Embryonic facial prominence (tissue), 1 donor: ENCODE measurements at regions not wholly inside any gene's neighbourhood (a gene's known extent, or its start where the extent isn't known, plus 50 kb on each side); places are given as distances from the start of the nearest gene placed in this dataset.

Experiments
- DNase-seq: peaks from one replicate; pipeline ENCODE4 v3.0.0-alpha.2; 2016; ENCODE audit errors: extremely low spot score

DNA sequence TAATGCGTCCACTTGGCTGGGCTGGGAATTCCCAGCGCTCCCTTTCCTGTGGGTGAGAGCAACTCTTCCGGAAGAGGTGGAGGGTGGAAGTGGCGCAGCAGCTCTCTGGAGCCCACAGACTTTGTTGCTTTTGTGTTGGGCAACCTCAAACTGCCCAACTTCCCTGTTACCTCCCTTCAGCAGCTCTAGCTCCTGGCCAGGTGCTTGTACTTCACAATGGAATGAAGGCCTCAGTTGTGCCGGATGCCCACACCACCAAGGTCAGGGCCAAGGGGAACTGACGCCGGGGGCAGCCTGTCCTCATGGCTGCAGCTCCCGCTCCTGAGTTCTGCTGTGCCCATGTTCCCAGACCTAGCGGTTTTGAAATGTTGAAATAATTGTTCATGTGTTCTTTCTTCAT is 322.9 kb downstream of the GALR1 start:
- no peak for DNase-seq

DNA sequence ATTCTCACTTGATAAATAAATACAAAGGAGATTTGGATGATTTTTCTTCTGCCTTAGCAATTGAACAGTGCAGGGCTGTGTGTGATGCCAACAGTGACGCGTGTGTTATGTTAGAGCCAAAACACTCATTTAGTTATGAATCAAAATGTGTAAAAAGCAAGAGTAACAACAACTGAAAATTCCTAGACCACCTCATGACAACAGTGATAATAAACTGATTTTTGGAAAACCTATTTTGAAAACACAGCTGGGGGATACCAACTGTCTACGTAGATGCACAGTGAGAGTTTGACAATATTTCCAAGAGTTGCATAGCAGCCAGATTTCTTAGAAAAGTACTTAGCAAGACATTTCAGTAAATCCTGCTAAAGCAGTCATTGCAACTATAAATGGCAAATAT is 323.9 kb downstream of the GALR1 start:
- DNase-seq = no peak

DNA sequence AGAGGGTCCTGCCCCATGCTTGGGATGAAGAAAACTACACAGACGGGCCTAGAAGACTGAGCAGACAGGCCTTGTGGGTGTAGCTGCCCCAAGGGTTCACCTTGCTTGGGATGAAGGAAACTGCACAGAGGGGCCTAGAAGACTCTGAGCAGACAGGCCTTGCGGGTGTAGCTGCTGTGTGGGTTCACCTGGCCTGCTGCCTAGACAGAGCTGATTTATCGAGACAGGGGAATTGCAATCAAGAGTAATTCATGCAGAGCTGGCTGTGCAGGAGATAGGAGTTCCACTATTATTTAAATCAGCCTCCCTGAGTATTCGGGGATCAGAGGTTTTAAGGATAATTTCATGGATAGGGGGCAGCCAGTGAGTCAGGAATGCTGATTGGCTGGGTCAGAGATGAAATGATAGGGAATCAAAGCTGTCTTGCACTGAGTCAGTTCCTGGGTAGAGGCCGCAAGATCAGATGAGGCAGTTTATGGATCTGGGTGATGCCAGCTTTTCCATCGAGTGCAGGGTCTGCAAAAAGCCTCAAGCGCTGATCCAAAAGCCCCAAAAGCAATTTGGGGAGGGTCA is 341.4 kb downstream of the GALR1 start:
- no peak for DNase-seq

DNA sequence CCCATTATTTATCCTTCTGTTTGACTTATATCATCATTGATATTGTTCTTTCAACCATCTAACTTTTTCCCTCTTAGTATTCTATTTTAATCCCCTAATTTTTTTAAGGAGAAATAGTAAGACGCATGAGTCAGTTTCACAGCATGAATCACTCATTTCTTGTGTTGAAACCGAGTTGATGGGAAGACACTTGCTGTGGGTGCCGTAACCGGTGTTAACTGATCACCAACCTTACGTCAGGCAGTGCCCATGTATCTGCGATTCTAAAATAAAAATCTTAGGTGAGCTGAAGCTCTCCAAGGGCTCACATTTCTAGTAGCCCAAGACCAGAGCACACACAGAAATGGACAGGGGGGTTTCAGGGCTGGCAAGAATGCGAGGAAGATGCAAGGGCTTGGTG is 348.1 kb downstream of the GALR1 start:
- no peak for DNase-seq

DNA sequence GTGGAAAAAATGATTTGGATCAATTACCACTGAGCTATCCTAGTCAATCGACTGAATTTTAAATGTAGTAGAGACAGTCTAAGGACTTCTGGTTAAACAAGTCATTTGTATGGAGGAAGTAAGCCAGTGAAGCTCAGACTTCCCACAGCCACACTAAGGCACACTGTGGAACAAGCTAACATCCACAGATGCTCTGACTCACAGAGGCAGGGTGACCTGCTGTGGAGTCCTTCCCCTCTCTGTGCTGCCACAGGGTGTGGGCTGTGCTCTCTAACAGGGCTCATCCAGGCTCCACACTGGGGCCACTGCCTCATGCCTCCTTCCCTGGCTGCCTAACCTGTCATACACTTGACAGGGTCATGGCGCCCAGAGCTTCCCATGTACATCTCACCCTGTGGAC is 351.0 kb downstream of the GALR1 start:
- DNase-seq = no peak

DNA sequence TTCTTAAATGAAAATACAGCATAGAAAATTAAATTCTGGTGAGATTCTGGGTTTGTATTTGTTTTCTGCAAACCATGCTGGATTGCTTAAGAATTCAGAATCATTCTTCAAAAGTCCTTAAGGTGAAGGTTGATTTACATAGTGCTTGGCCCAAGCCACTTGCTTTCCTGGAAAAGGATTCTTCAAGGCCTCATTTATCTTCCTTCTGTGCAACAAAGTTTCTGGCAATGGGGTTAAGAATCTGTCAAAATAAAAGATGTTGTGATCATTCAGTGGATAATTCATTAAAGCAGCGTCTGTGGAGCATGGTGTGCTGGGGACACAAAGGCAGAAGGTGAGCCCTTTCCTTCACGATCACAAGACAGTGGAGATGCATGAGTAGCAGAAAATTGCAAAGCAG is 351.9 kb downstream of the GALR1 start:
- DNase-seq = no peak

DNA sequence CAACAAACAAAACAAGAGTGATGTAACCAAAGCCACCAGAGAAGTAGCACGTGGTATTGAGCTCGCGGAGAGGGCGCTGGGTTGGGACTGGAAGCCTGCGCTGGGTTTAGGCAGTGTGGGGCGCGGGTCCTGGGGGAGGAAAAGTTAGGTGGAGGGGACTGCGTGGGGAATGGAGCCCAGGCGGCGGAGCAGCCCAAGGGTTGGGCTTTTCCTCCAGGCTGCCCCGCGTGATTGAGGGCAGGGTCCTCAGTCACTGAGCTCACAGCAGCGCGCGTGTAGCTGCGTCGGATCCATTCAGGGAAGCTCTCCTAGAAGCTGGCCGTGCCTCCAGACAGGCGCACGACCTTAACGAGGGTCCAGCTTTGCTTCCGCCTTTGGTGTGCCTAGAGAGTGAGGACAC is 357.4 kb downstream of the GALR1 start:
- no peak for DNase-seq

DNA sequence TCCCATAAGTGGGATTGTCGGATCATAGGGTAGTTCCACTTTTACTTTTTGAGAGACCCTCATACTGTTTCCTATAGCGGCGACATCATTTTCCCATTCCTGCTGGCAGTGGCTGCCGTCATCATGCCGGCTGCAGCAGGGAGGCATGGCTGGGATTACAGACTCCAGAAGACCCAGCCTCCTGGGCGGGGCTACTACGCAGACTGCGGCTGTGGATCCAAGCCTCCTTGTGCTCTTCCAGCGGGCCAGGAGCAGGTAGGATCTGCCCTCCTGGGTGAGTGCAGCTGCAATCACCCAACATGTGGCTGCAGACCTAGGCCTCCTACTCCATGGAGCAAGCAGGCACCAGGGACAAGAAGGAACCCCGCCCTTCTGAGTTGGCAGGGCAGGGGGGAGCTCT is 359.2 kb downstream of the GALR1 start:
- no peak for DNase-seq

DNA sequence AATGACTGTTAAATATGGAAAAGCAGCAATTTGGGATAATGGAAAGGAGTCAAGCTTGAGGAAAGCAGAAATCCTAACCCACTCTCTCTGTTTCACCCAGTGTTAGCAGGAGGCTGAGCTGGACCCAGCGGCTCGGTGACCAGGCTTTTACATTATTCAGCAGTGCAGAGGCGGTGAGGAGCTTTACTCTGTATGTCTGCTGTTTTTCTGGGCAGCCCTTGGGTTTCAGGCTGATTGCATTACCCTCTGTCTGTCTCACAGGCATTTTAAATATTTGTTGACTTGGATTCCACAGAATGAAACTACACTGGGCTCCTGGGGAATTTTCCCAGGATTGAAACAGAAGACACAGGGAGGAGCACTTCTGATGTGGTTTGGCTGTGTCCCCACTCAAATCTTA is 368.0 kb downstream of the GALR1 start:
- no peak for DNase-seq

DNA sequence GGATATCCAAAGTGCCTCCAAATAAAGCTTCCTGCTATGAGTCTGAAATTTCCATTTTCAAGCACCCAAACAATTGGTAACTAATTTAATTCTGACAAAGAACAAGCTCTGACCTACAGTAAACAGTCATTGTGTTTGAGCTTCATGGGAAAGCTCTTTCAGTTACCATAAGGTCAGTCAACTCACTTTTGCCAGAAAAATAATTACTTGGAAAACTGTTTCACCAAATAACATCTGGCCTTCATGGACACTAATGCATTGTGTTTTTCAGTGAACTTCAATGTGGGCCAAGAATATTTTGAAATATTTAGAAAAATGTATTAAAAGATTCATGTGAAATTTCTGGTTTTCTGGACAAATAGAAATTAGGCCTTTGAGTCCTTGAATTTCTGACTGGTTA is 369.9 kb downstream of the GALR1 start:
- no peak for DNase-seq

DNA sequence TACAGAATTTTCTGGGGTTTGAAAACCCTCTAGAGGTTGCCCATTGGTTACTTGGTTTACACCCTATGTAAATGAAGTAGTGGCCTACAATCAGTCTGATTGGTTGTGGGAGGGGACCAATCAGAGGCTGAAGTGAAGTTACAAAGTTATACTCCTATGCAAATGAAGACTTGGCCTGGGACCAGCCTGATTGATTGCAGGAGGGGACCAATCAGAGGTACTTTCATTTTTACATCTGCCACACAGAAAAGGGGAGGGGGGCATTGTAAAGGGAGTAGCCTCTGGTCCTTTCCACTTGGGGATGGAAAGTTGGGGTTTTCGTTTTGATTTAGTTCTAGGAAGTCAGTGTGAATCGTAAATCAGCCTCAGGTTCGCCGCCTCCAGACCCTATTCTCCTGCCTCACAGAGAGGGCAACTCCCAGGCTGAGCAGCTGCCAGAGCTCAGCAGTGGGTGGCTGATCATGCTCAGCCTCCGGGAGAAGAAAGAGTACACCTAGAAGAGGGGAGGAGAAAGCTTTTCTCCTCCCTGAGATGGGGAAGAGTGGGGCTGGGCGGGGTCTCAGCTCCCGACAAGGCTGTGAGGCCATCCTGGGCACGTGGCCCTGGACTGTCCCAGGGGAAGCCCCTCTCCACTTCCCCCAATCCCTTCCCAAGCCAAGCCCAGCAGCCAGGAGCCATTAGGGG is 372.5 kb downstream of the GALR1 start:
- no peak for DNase-seq

DNA sequence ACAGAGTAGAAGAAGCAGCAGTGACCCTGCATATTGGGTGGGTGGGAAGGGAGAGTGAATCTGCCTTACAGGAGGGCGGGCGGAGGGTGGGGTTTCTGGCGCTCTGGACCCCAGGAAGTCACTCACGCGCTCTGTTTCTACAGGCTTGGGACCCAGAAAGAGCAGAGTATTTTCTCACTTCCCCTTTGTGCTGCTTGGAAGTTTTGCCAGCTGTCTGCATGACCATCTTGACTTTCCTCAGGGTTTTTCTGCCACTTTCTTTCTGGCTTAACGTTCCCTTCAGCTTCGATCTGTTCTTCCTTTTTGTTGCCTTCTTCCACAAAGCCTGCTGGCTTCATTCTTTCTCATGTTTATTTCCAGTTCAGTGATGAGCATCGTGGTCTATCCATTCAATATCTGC is 383.1 kb downstream of the GALR1 start:
- no peak for DNase-seq

DNA sequence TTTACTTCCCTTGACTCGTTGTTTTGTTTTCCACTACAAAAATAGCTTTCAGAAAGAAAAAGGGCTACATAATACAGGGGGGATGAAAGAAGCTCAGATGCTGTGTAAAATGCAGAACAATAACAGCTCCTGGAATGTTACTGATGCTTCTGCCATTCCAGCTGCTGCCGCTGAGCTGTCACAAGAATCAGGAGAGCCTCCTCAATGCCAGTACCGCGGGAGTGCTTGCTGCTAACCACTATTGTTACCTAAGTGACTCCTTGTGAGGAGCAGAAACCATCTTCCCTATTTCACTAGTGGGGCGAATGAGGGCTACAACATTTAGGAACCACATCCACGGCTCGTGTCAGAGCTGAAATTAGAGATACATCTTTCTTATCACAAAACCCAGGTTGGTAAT is 384.8 kb downstream of the GALR1 start:
- no peak for DNase-seq

DNA sequence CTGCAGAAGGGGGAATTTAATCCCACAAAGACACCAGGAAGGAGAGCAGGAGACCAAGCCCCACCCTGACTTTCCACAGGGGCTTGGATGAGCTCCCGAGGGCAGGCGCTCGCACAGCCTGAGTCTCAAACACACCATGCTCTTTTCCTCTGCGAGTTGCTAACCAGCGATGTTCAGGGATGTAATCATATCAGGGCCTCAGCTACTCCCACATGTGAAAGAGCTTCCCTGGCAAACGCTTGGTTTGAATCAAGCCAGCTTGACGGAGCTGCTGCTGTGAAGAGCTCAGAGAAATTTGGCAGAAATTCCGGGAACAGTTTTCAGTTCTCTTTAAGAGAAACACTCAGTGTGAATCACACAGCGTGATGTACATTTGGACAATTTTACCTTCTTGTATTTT is 385.8 kb downstream of the GALR1 start:
- no peak for DNase-seq

DNA sequence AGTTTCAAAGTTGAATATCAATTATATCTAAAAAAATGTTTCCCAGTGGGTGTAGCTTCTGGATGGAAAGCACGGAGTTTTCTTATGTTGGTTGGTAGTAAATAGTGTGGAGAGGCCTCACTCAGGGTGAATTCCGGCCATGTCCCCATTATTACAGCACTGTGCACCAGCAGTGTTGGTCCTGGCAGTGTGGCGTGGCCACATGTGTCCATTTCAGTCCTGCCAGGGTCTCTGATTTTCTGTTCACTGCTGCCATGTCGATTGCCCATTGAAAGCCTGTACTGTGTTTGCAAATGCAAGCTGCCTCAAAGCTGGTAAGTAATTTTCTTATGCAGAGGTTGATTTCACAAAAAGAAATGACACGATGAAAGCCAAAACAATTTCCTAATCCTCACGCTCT is 386.2 kb downstream of the GALR1 start:
- no peak for DNase-seq

DNA sequence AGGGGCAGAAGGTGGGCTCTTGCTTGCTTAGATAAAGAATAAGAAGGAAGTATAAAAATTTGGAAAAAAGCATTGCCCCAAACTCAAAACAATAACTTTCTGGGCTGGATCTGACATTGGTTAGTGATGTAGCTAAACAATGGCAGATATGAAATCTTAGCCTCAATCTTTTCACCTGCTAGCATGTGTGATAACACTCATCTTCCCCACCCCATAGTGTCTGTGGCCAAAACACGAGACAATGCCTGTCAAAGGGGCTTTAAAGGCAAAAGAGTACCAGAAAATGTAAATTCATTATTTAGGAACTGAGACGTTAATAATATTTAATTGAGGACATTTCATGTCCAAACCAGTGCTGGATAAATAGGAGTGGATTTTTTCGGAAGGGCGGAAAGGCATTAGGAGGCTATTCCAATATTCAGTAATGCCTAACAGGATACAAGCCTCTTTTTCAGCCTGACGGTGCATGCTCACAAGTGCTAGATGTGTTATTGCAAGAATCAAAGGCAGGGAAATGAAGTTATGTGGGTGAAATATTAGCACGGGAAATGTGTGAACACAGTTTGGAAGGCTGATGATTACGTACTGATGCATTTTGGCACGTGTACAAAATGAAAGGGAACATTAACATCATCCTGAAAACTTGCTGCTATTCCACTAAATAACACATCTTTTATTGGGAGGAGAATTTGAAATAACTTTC is 395.7 kb downstream of the GALR1 start:
- DNase-seq = no peak

DNA sequence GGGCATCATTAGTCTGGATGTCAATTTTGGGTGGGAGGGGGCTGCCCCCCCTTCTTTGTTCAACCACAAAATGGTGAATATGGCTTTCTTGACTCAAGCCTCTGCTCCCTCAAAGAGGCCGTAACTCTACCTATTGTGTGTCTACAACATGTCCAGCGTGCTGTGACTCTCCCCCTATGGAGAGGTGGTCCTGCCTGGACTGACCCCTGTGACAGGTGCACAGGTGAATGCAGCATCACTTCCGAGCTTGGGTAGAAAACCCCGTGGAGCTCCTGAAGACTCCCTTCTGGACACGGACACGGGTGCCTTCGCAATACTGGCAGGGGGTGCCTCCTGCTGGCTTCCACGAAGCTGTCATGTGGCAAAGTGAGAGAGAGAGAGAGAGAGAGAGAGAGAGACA is 397.8 kb downstream of the GALR1 start:
- DNase-seq = no peak

DNA sequence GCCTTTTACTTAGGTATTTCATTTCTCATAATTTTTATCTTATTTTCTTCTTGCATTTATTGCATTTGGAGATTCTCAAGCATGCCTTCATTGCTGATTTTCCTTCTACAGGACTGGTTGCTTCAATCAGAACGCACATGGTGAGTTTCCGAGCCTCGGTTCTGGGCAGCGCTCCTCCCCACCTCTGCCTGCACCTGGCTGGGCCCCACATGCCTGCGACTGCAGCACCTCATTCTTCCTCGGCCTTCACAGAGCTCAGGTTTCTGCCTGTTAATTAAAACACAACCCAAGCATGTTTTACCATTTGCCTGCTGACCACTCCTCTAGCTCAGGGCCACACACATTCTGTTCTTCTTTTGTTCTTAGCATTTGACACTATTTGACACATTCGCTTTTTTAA is 398.8 kb downstream of the GALR1 start:
- DNase-seq = no peak

DNA sequence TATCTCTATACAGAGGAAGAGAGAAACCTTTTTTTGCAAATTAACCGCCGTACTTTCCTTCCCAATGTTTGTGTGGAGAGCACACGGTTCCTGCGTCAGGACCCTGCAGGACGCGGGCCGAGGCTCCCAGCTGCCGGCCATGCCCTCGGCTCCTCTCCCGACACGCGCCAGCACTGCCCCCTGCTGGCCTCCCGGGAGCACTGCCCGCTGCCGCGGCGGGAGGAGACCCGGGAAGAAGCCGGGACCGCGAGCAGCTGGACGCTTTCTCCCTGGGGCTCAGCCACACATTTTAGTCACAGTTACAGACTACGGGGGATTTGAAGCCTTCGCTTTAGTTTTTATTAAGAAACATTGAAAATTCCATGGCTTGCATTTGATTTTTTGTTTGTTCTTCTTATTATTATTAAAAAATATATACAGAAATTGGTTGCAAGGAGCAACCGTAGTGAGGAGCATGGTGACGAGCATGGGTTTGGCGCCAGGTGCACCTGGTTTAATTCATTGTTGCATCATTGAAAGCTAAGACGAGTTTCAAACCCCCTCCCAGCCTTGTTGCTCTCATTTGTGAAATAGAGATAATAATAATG is 401.2 kb downstream of the GALR1 start:
- DNase-seq = no peak

DNA sequence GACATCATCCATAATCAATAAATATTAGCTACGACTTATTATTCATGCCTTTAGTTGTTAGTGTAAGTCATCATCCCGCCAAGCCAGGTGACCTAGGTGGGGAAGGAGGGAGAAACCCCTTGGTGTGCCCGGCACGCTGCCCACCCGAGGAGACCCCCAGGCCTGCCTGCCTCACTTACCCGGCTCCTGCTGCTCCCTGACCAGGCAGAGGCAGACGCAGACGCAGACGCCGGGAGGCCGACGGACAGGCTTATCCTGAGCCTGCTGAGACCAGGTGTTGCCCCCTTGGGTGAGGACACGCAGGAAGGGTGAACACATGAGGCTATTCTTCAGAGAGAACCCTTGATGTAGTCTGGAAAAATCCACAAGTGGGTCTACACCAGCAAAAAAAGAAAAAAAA is 401.8 kb downstream of the GALR1 start:
- no peak for DNase-seq

DNA sequence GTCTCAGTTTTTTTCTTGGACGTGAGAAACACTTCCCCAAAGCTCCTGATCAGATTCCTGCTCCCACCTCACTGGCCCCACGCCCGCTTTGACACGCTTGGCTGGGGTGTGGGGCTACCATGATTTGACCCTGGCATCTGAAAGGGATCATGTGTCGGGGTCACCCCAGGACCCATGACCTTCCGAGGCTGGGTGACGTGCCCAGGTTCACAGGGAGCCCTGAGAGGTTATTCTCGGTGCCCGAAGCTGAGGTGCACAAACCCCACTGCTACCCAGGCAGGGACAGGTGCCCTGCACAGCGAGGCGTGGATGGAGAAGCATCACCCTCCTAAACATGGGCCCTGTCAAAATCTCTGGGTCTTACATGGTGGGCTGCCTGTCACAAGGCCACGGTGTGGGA is 404.1 kb downstream of the GALR1 start:
- no peak for DNase-seq

DNA sequence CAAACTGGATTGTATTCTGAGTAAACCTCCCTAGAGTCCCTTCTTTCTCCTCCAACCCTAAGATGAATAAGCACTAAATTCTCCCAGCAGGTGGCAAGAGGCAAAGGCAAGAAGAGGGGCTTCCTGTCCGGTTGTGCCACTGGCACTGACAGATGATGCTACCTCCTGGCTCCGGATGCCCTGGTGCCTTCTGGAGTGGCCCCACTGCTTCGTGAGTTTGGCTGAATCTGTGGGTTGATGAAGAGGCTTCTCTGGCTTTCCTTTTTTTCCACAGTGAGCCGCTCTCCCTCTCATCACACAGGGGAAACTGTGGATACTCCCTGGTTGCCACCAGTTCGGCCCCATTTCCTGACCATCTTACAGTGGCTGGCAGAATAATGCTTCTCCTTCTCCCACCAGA is 404.7 kb downstream of the GALR1 start:
- no peak for DNase-seq

DNA sequence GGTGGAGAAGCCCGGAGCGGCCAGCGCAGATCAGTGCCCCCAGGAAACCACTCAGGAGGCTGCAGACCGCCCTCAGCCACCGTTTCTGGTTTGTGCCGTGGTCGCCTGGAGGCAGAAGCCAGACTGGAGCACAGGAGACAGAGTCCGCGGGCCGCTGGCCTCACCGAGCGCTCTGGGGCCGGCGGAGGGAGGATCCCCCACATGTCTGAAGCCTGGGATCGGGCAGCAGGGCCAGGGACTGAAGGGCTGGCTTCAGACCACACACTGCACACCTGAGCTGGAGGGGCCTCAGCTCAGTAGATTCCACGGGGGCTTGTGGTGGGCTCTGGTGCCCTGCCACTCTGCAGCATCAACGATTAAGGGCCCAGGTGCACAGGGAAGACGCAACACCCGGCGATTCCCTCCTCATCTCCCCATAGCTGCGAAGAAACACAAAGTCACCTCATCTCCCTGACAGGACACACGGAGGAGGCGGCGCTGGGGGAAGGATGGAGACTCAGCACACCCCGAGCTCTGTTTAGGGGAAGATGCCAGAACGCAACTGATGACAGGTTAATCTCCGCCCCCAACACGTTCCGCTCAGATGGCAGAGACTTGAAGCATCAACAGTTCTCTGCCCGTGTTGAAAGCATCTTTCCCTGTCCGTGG is 408.1 kb downstream of the GALR1 start:
- no peak for DNase-seq
